ENCODE measurements at regions not wholly inside any gene's neighbourhood (a gene's known extent, or its start where the extent isn't known, plus 50 kb on each side); places are given as distances from the start of the nearest gene placed in this dataset.

DNA sequence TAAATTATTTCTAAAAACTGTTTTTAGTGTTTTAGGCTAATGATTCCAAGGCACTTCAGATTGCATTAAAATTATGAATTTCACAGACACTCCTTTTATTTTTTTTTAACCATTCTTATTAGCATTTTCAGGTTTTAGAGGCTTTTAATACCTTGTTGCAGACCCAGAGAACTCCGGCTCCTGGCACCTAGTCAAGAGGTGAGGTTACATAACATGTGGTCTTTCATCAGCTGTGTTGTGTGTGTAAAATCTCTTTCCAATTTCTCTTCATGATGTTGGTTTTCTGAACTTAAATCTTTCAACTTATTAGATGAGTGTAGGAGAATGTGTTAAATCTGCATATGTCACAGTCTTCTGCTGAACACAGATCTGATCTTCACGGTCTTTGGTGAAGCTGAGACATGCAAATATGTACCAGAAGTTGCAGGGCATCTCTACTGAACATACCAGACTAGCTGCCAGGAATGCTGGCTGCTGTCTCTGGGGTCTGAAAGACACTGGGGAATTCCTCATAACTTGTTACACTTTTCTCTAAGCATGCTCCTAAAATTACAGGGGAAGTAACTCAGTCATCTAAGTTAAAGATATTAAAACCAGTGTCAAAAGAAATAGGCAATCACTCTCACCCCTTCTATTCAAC lies 1165.3 kb downstream of the EFNB2 start:
- DNase-seq (no peak), ATAC-seq (ENCODE audit: low read depth) (no peak)
- H3K4me3 ChIP-seq (ENCODE audit: insufficient read depth, low read depth, low read length), result no peak overlapping the region
- no CpG with 5 or more reads among the region's 2 CpGs for WGBS, 2 experiments (ENCODE audit: extremely low coverage in 2 of 2, insufficient read length in 1 of 2)
- H3K27me3 ChIP-seq (ENCODE audit: control insufficient read depth, insufficient read depth, low read length), result no peaks in the 10 kb centered on the region
- no peak overlapping the region for H3K18ac ChIP-seq (ENCODE audit: low read depth, low read length)
- no peak overlapping the region for H2AK5ac ChIP-seq (ENCODE audit: low read depth, low read length)
- no peak overlapping the region for H4K5ac ChIP-seq (ENCODE audit: low read depth, low read length)
- no peak overlapping the region for H3K56ac ChIP-seq (ENCODE audit: extremely low read depth, insufficient read depth, low read length)
- ChIA-PET POLR2A (ENCODE audit: unreplicated experiment) (interaction anchor here (0.6 kb wide), 1 partner anchor 9 kb away, joined by 3 read pairs; no protein-coding TSS in a partner anchor), CTCF (interaction anchor here (0.7 kb wide), 1 partner anchor 27 kb away, joined by 3 read pairs; no protein-coding TSS in a partner anchor)
- H2BK120ac ChIP-seq (ENCODE audit: low read depth, low read length), result no peak overlapping the region
- H3K9me1 ChIP-seq (ENCODE audit: insufficient read depth, low read length), result no peaks in the 10 kb centered on the region; the same call in 1 of the 2 replicates
- no TSS peak for BruUV-seq (replicated peaks)
- no peak overlapping the region for H3K14ac ChIP-seq (replicated peaks; ENCODE audit: low read depth, low read length)
- in situ Hi-C loops (cut with MboI; ENCODE audit: low sequenced_read_pairs), result no loop called here
- H4K20me1 ChIP-seq (ENCODE audit: insufficient read depth, low read length), result no peaks in the 10 kb centered on the region
- intact Hi-C loops (cut with micrococcal nuclease), result no loop called here
- H3K9ac ChIP-seq (ENCODE audit: low read depth, low read length), result no peak overlapping the region
- H3K4me1 ChIP-seq (ENCODE audit: control insufficient read depth, insufficient read depth, low read length), result no peaks in the 10 kb centered on the region
- H3K36me3 ChIP-seq (ENCODE audit: control insufficient read depth, insufficient read depth, low read length), result no peaks in the 10 kb centered on the region
- H2BK15ac ChIP-seq (ENCODE audit: low read depth, low read length), result no peak overlapping the region
- no peak overlapping the region for H2AFZ ChIP-seq (replicated peaks; ENCODE audit: low read length, poor library complexity)
- H4K8ac ChIP-seq (ENCODE audit: low read depth in 2 of 2, low read length in 2 of 2), result no peak overlapping the region
- no peaks in the 10 kb centered on the region for H3K9me3 ChIP-seq (ENCODE audit: control insufficient read depth, insufficient read depth, low read length)
- no peak overlapping the region for H2AK9ac ChIP-seq (replicated peaks; ENCODE audit: low read depth, low read length, poor library complexity)
- H3K23ac ChIP-seq (ENCODE audit: low read depth, low read length), result no peak overlapping the region
- no peak overlapping the region for H2BK20ac ChIP-seq (ENCODE audit: low read depth, low read length)
- no peaks in the 10 kb centered on the region for H3K79me1 ChIP-seq (ENCODE audit: low read depth in 1 of 2, low read length in 2 of 2)
- H2BK5ac ChIP-seq (ENCODE audit: low read depth, low read length, poor library complexity, severe bottlenecking), result no peak overlapping the region
- no peak overlapping the region for H3K27ac ChIP-seq (ENCODE audit: insufficient read depth, low read length)
- dilution Hi-C loops (cut with HindIII; ENCODE audit: low sequenced_read_pairs, unreplicated experiment), result no loop called here
- no peak for TF ChIP-seq MXI1 (IDR thresholded peaks at IDR 0.05; ENCODE audit: borderline replicate concordance, low read depth, low read length)
- TF ChIP-seq RCOR1 (IDR thresholded peaks at IDR 0.05; ENCODE audit: insufficient replicate concordance, low read length), result no peak
- TF ChIP-seq CHD1 (IDR thresholded peaks at IDR 0.05; ENCODE audit: low read depth, low read length), result no peak
- TF ChIP-seq RFX5 (IDR thresholded peaks at IDR 0.05; ENCODE audit: low read depth, low read length), result no peak
- TF ChIP-seq, protein P1, sequence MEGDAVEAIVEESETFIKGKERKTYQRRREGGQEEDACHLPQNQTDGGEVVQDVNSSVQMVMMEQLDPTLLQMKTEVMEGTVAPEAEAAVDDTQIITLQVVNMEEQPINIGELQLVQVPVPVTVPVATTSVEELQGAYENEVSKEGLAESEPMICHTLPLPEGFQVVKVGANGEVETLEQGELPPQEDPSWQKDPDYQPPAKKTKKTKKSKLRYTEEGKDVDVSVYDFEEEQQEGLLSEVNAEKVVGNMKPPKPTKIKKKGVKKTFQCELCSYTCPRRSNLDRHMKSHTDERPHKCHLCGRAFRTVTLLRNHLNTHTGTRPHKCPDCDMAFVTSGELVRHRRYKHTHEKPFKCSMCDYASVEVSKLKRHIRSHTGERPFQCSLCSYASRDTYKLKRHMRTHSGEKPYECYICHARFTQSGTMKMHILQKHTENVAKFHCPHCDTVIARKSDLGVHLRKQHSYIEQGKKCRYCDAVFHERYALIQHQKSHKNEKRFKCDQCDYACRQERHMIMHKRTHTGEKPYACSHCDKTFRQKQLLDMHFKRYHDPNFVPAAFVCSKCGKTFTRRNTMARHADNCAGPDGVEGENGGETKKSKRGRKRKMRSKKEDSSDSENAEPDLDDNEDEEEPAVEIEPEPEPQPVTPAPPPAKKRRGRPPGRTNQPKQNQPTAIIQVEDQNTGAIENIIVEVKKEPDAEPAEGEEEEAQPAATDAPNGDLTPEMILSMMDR (conservative IDR thresholded peaks at IDR 0.05; ENCODE audit: low read depth, low read length), result no peak
- H3K4me2 ChIP-seq (ENCODE audit: low read depth, low read length), result no peak overlapping the region
- no peak overlapping the region for H3K4ac ChIP-seq (ENCODE audit: low read depth, low read length)
- H4K91ac ChIP-seq (ENCODE audit: insufficient read depth, low read depth, low read length), result no peak overlapping the region

Measured in IMR-90 (cell line).